ENCODE measurements at regions not wholly inside any gene's neighbourhood (a gene's known extent, or its start where the extent isn't known, plus 50 kb on each side); places are given as distances from the start of the nearest gene placed in this dataset.

GRCh38 chr4:136551753-136552152, 980.5 kb downstream of the PCDH18 start:
- H3K9me3 ChIP-seq (ENCODE audit: control insufficient read depth, insufficient read depth, low read length) = no peaks in the 10 kb centered on the region
- Mint-ChIP-seq H3K27ac (no peak overlapping the region), H3K4me1 (no peaks in the 10 kb centered on the region), H3K9me3 (peaks cover 0 to 5% of the 10 kb centered on the region in 2 donors), H3K36me3 (no peaks in the 10 kb centered on the region), H3K4me3 (no peak overlapping the region), H3K27me3 (ENCODE audit: low read depth in 2 of 2) (no peaks in the 10 kb centered on the region)
- intact Hi-C loops (cut with micrococcal nuclease) = no loop called here
- WGBS (ENCODE audit: insufficient coverage) = no CpG with 5 or more reads among the region's 1 CpG
- no peak overlapping the region for H3K27ac ChIP-seq (ENCODE audit: low read length)
- DNase-seq (no peak), ATAC-seq (no peak)
- TF ChIP-seq CTCF (IDR thresholded peaks at IDR 0.05) = no peak
- no peaks in the 10 kb centered on the region for H3K27me3 ChIP-seq (ENCODE audit: control insufficient read depth, insufficient read depth, low read length)
- no peaks in the 10 kb centered on the region for H3K4me1 ChIP-seq (ENCODE audit: control insufficient read depth, insufficient read depth, low read length)
- H3K36me3 ChIP-seq (ENCODE audit: control insufficient read depth, insufficient read depth, low read length) = no peaks in the 10 kb centered on the region
- no peak overlapping the region for H3K4me3 ChIP-seq (ENCODE audit: low read length)

- Histone ChIP-seq H3K27me3 (ENCODE audit: control insufficient read depth, insufficient read depth, low read length) (no peaks in the 10 kb centered on the region), H3K4me3 (ENCODE audit: low read length) (no peak overlapping the region), H3K4me1 (ENCODE audit: control insufficient read depth, insufficient read depth, low read length) (no peaks in the 10 kb centered on the region), H3K36me3 (ENCODE audit: control insufficient read depth, insufficient read depth, low read length) (no peaks in the 10 kb centered on the region), H3K9me3 (ENCODE audit: control insufficient read depth, insufficient read depth, low read length) (no peaks in the 10 kb centered on the region), H3K27ac (ENCODE audit: low read length) (no peak overlapping the region)
- no peak for TF ChIP-seq CTCF (IDR thresholded peaks at IDR 0.05)
- Mint-ChIP-seq H3K9me3 (peaks cover 7 to 9% of the 10 kb centered on the region in 2 donors), H3K36me3 (no peaks in the 10 kb centered on the region), H3K27ac (no peak overlapping the region), H3K4me3 (no peak overlapping the region), H3K27me3 (ENCODE audit: low read depth in 2 of 2) (no peaks in the 10 kb centered on the region), H3K4me1 (no peaks in the 10 kb centered on the region)
- intact Hi-C loops (cut with micrococcal nuclease) = no loop called here
- DNase-seq (no peak), ATAC-seq (no peak)
- WGBS (ENCODE audit: insufficient coverage) = 100% methylated on average over 2 of the region's 2 CpGs
Observed at GRCh38 chr4:136540747-136541146, 991.5 kb downstream of the PCDH18 start.

- intact Hi-C loops (cut with micrococcal nuclease) = no loop called here
- H3K36me3 Mint-ChIP-seq = no peaks in the 10 kb centered on the region
- no peak for ATAC-seq
- no peaks in the 10 kb centered on the region for H3K4me1 ChIP-seq (ENCODE audit: control insufficient read depth, insufficient read depth, low read length)
- no peaks in the 10 kb centered on the region for H3K9me3 ChIP-seq (ENCODE audit: control insufficient read depth, insufficient read depth, low read length)
- H3K4me1 Mint-ChIP-seq = no peaks in the 10 kb centered on the region
- no peak for TF ChIP-seq CTCF (IDR thresholded peaks at IDR 0.05)
- H3K4me3 Mint-ChIP-seq = no peak overlapping the region
- H3K27ac Mint-ChIP-seq = no peak overlapping the region
- H3K36me3 ChIP-seq (ENCODE audit: control insufficient read depth, insufficient read depth, low read length) = no peaks in the 10 kb centered on the region
- no peak for DNase-seq
- H3K27ac ChIP-seq (ENCODE audit: low read length) = no peak overlapping the region
- no peaks in the 10 kb centered on the region for H3K27me3 ChIP-seq (ENCODE audit: control insufficient read depth, insufficient read depth, low read length)
- H3K27me3 Mint-ChIP-seq (ENCODE audit: low read depth in 2 of 2) = no peaks in the 10 kb centered on the region
- peaks cover 0 to 2% of the 10 kb centered on the region in 2 donors for H3K9me3 Mint-ChIP-seq
- H3K4me3 ChIP-seq (ENCODE audit: low read length) = no peak overlapping the region
Observed at GRCh38 chr4:136528131-136528530, 1004.2 kb downstream of the PCDH18 start.

- Histone ChIP-seq H3K36me3 (ENCODE audit: control insufficient read depth, insufficient read depth, low read length) (no peaks in the 10 kb centered on the region), H3K9me3 (ENCODE audit: control insufficient read depth, insufficient read depth, low read length) (no peaks in the 10 kb centered on the region)
- intact Hi-C loops (cut with micrococcal nuclease) = no loop called here
Observed at GRCh38 chr4:136526517-136526916, 1005.8 kb downstream of the PCDH18 start.

More at GRCh38 chr4:136526517-136526916, 1005.8 kb downstream of the PCDH18 start:
- DNase-seq = no peak
- WGBS (ENCODE audit: insufficient coverage) = 17% methylated on average over 1 of the region's 2 CpGs
- peaks cover 0 to 3% of the 10 kb centered on the region in 2 donors for H3K9me3 Mint-ChIP-seq
- H3K27ac Mint-ChIP-seq = no peak overlapping the region
- no peaks in the 10 kb centered on the region for H3K36me3 Mint-ChIP-seq
- H3K4me3 Mint-ChIP-seq = no peak overlapping the region
- H3K4me3 ChIP-seq (ENCODE audit: low read length) = no peak overlapping the region
- no peaks in the 10 kb centered on the region for H3K27me3 Mint-ChIP-seq (ENCODE audit: low read depth in 2 of 2)
- ATAC-seq = no peak
- H3K27ac ChIP-seq (ENCODE audit: low read length) = no peak overlapping the region
- H3K4me1 ChIP-seq (ENCODE audit: control insufficient read depth, insufficient read depth, low read length) = no peaks in the 10 kb centered on the region
- H3K27me3 ChIP-seq (ENCODE audit: control insufficient read depth, insufficient read depth, low read length) = no peaks in the 10 kb centered on the region
- H3K4me1 Mint-ChIP-seq = no peaks in the 10 kb centered on the region
- TF ChIP-seq CTCF (IDR thresholded peaks at IDR 0.05) = no peak

Measured in natural killer cell (primary cell).